AG08395 (cell line): ENCODE measurements at regions not wholly inside any gene's neighbourhood (a gene's known extent, or its start where the extent isn't known, plus 50 kb on each side); places are given as distances from the start of the nearest gene placed in this dataset.
"Not testable (repeated sequence)": the region's sequence is repeated elsewhere in the genome, so short reads cannot be mapped to it uniquely, and the experiment has no call there.

Experiments used
- DNase-seq: peaks from one replicate; pipeline ENCODE4 v3.0.0; 2012; ENCODE audit warnings: mixed read lengths, low spot score

DNA sequence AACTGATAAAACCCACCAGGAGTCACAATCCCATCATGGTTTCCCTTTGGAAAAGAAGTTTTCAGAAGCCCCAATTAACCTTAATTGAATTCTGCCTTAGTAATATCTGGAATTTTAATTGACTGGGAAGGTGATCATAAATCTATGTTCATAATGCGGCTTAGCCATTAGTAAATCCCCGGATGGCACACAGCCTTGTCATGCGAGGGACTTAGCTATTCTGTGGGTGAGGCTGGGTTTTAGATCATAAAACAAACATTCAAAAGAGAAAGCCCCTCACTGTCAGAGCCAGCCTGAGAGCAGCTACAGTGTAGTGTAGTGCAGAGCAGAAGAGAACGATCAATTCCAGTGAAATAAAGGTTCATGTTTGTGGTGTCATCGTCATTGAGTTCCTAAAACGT lies 124.0 kb upstream of the NOCT start:
- no peak for DNase-seq

DNA sequence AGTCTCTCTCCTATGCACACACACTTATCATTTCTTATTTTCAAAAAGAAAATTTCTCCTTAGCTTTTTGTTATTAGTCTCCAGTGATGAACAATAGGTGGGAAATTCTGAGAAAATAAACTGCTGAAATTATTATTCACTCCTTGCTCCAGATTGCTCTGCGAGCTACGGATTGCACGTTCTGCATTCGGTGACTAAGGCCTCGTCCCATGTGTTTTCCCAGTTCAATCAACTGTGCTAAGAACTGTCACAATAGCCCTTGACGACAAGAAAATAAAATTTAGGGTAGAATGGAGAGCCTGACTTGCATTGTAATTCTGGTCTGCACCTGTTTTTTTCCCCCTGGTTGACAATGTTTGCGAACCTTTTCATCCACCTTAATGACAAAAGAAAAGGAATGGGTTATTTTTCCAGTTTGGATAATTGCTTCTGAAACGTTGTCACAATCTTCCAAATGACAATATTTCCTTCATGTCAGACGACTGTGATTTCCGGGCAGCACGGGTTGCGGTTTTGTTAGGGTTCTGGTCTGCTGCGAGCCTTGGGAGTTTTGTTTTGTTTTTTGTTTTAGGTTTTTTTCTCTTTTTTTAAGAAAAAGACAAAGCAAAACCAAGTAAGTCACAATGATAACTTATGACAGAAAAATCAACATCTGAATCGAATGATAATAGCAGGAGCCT lies 124.5 kb upstream of the NOCT start:
- DNase-seq, result no peak

DNA sequence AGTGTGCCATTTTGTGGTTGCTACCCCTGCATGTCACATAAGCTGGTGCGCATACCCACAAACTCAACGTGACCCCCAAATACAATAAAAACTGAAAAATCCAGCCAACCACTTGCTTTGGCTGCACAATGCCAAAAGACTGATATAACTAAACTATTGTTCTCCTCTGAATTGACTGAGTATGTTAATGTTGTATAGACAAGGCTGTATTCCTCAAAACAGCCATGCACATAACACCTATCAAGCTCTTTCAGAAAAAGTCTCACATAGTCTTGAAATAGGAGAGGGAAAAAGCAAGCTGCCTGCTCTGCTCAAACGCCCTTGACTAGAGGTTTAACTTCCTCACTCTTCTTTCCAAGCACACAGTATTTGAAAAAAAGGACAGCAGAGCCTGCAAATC lies 126.4 kb upstream of the NOCT start:
- no peak for DNase-seq

DNA sequence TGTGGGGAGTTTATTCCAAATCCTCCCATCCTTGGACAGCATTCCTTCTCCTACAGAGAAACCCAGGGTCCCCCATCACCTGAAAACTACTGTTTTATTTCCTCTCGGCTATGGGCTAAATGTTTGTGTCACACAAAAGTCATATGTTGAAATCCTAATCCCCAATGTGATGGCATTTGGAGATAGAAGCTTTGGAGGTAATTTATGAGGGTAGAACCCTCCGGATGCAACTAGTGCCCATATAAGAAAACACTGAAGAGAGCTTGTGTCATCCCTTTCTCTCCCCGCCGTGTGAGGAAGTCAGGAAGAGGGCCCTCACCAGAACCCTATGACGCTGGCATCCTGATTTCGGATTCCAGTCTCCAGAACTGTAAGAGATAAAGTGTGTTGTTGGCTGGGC lies 127.8 kb upstream of the NOCT start:
- no peak for DNase-seq

DNA sequence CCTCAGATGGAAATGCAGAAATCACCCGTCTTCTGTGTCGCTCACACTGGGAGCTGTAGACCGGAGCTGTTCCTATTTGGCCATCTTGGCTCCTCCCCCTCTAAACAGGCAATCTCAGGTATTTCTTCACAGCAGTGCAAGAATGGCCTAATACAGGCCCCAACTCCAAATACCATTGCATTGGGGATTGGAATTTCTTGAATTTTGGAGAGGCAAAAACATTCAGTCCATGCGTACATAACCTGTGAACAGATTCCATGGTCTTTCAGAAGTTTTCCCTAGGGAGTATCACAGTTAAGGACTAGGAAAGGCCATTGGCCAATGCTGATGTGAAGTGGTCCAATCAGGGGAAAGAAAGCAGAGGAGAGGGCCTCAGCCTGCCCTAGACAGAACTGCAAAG lies 128.2 kb upstream of the NOCT start:
- no peak for DNase-seq

DNA sequence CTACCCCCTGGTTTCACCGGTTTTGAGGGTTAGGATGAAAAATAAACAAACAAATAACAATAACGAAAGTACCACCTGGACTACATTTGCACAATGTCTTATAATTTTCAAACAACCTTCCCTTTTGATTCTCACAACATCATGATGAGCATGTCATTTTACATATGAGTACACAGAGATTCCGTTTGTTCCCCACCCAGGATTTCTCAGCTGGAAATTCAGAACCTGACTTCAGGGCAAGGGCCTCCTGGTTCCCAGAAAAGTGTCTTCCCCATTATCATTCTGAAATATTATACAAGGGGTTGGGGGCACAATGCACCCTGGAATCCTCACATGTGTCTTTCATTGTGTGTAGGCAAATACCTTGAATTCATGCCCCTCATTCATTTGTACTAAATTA lies 135.8 kb upstream of the NOCT start:
- DNase-seq, result no peak

DNA sequence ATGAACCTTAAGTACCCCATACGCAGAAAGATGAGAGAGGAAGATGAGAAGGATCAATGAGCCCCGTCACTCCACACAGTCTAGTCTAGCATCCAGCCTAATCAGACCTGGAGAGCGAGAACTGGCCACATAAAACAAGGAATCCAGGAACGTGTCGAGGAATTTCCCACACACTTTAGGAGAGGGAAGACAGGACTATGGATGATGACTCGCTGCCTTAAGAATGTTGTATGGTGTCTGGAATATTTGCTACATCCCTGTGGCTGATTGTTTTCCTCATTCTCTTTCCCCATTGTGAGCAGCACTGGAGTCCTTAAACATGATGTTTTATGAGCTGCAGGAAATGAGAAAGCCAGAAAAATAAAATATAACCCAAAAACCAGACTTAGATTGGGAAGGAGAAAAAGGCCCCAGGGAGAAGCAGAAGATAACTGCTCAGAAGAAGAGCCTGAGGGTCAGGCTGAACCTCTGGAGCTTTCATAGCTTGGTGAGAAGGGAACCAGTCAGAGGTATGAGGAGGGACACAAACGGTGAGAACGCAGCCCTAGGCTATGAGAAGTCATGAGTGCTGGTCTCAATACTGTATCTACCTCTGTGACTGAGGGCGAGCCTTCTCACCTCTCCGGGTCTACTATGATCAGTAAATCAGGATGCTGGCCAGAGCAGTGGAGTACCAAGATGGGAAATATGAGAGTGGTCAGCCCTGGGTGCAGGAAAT lies 139.5 kb upstream of the NOCT start:
- peak; percentile 86 for DNase-seq

DNA sequence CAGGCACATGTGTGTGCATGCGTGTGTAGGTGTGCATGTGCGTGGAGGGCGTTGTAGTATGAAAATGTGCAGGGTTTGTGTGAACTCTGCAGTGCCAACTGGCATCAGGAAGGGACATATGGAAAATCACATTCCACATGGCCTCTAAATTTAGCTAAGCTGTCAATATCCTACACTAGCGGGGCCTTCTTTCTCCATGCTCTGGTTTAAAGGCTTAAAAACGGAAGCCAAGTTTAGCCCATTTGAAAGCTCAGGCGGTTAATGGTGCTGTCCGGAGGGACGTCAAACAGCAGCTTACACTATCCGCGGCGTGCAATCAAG lies 144.1 kb upstream of the NOCT start:
- DNase-seq, result no peak

DNA sequence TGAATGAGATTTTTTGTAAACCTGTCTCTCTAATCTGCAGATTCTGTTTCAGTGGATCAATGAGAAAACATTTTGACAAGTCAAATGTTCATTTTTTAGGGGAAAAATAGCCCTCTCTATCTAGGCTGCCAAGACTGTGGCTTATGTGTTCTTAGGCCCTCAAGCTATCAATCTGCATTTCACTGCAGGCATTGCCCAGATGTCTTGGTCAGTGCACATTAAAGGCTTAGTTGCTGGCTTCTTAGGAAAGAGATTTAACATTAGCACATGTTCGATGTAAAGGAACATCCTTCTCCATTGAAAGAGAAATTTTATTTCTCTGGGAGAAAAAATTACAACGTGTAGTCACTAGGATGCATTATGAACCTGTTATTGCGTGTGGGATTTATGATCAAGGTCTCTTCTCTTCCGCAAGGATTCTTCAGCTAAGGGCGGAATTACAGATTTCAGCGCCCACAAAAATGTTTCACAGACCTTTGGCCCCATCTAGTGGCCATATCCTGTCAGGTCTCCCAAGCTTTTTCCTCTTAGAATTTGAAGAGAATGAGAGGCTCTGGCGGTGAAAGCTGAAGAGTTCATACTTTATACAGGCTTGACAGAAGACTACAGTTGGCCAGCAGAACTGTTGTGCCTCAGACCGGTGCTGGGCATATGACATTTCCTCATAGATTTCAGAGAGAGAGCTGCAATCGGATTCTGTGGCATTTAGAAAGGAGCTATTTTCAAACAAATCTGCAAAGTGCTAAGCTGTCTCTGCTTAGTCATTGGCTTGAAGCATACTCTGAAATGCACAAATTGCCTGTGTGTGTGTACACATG lies 144.6 kb upstream of the NOCT start:
- DNase-seq, result peak; percentile 71

DNA sequence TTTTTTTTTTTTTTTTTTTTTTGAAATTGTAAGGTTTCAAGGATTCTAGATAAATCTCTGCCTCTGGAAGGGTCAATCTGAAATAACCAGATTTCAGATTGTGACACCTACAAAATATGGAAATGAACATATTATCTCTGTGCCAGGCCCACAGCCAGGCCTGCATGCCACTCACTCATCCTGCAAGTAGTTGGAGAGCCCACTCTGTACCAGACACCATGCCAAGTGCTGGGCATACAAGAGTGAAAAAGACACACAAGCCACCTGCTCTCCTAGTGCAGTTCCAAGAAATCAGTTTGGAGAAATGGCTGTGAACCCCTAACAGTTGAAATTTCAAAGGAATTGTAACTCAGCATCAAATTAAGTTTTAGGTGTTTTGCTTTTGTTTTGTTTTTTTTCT lies 145.9 kb upstream of the NOCT start:
- no peak for DNase-seq

DNA sequence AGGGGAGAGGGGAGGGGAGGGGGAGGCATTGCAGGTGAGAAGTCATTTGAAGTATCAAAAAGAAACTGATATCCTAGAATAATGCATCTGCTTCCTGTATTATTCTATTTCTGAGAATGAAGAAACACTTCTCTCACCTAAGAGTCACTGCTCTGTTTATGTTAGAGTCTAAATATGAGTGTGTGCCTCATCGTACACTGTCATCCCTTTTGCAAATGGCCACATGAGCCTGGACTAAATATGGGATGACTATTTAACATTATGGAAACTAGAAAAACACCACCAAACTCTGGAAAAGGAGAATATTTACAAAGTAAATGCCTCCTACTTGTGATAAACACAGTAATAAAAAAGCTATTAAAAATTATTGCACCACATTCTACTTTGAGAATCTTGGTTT lies 146.4 kb upstream of the NOCT start:
- no peak for DNase-seq

DNA sequence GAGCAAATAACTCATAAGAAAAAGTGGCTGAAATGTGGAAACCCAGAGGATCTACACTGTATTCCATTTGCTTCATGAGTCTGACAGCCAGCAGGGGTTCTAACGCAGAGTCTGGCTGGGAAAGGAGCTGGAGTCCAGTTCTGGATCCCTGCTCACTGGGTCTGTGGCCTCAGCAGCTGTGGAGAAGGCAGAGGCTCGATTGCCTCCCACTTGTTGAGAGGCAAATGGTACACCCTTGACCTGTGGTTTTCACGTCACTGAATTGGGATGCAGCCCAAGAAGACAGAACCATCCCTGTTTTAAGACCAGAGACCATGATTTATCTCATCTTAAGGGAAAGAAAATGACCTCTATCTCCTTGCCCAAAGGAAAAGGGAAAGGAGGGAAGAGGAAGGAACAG lies 147.0 kb upstream of the NOCT start:
- no peak for DNase-seq

DNA sequence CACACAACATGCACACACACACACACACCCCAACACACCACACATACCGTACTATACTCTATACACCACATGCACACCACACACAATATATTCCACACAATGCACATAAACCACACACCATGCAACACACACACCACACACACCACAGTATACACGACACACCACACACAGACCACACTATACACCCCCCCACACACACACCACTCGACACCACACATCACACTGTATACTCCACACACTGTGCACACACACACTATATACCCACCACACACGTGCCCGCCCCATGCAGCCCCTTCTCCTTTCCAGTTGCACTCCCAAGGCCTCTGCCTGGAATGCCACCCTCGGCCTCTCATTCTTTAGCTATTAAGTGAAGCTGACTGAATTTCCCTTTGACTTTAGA lies 148.2 kb upstream of the NOCT start:
- no peak for DNase-seq

DNA sequence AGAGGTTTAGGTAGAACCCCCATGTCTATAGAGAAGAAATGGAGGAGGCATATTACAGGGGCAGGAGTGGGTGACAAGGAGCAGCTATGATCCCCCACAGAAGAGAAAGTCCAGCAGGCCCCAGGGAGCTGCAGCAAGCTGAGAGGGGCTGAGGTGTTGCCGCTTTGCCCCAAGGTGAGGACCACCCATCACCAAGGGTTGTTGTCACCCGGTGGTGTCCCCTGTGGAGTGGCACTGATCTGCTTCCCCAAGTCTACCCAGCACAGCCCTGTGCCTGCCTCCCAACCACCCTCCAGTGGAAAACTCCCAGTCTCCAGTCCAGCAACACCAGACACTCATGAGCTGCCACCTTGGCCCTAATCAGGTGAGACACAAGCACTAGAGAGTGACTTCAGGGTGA lies 149.3 kb upstream of the NOCT start:
- no peak for DNase-seq

DNA sequence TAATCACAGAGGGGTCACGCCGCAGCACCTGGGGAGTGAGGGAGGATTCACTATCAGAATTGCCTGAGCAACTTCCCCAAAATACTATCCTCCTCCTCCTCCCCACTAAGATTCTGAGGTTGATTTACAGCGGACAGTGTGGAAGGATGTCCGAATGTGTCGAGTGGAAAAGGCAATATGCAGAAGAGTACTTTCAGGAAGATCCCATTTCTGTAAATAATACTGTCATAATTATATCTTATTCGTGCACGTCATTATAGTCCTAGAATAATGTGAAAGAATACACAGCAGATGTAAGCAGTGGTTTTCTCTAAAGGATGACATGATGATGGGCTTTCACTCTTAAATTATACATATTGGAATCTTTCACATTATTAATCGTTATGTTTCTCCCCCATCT lies 149.8 kb upstream of the NOCT start:
- DNase-seq, result no peak

DNA sequence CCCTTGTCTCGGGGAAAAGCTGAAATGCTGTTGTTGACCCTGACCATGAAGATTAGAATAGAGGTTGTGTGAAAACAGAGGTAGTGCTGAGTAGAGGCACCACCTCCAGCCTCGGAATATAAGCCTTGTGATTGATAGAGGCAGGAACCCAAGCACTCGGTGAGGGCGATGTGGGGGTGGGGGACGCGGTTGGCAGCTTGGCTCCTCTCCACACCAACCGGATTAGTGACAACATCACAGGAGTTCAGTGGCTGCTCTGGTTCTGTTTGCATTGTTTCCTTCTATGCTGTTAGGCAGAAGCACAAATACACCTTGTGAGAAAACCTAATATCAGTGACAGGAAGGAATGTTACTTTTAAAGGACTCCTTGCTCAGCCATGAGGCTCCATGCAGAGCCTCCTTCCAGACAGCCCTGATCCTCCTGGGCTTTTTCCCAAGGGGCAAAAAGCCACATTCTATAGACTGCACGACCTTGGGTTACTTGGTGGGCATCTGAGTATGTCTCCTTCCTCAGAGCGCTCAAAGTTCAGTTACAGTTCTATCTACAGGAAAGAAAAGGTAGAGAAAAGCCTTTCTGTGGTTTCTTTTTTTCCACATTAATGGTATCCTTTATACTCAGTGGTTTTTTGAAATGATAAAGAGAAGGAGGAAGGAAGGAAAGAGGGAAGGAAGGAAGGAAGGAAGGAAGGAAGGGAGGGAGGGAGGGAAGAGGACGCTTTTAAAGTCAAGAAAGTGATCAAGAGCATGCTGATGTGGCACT lies 150.4 kb upstream of the NOCT start:
- DNase-seq, result no peak

DNA sequence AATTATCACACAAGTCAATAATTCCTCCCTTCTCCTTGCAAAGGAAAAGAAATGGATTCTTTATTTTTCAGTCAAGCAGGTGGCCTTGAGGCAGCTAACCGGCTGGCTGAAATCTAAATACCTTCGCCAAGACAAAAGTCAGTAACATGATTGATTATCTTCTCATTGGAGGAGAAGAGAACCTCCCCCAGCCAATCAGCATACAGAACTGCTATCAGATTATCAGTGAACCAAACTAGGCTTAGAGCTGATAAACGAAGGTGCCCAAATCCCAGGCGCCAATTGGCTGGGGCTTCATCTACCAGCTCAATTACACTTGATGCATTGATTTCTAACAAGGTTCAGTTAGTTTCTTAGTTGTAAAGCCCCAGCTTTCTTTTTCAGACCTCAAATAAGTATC lies 152.4 kb upstream of the NOCT start:
- no peak for DNase-seq

DNA sequence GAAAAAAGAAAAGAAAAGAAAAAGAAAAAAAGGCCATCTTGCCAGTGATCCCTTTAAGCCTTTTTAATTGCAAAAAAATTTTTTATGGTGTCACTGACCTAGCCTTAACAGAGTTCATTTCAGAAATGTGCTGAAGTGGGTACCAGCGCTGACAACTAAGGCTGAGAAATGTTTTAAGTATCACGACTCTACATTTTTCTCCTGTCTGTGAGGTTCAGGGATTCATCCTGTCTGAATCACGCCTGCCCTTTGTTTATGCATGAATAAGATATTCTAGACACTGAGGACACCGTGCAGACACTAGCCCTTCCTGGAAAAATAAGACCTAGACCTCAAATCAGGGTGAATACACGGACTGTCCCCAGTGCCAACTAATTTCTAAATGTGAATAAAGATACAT lies 154.4 kb upstream of the NOCT start:
- DNase-seq, result no peak

DNA sequence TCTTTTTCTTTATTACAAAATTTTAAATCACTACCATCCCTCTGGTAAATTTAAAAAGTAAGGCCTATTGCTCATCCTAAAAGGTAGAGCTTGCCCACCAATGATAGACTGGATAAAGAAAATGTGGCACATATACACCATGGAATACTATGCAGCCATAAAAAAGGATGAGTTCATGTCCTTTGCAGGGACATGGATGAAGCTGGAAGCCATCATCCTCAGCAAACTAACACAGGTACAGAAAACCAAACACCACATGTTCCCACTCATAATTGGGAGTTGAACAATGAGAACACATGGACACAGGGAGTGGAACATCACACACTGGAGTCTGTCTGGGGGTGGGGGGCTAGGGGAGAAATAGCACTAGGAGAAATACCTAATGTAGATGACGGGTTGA lies 155.2 kb upstream of the NOCT start:
- not testable (repeated sequence) for DNase-seq

DNA sequence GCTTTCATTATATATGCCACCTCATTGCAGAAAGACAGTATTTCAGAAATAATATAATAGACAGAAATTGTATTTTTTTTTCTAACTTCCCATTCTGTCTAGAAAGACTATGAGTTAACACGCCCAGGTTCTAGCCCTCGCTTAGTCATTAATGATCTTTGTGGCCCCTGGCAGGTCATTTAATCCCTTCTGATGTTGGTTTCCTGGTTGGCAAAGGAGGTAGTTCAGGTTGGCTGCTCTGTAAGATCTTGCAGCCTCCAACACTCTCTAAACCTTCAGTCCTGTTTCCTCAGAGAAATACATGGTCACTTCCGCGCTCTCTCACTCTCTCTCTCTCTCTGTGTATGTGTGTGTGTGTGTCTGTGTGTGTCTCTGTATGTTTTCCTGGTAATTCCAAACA lies 156.3 kb upstream of the NOCT start:
- no peak for DNase-seq

DNA sequence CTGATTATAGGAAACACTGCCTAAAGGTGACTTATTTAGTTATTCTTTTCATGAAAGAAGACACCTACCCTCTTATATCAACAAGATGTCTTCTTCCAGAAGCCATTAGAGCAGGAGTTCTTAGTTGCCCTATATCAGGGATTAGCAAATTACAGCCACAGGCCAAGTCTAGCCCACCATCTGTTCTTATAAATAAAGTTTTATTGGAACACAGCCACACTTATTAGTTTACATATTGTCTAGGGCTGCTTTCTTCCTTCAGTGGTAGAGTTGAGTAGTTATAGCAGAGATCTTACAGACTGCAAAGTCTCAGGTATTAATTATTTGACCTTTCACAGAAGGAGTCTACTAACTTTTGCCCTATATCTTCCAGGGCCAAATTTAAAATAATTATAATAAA lies 157.2 kb upstream of the NOCT start:
- no peak for DNase-seq

DNA sequence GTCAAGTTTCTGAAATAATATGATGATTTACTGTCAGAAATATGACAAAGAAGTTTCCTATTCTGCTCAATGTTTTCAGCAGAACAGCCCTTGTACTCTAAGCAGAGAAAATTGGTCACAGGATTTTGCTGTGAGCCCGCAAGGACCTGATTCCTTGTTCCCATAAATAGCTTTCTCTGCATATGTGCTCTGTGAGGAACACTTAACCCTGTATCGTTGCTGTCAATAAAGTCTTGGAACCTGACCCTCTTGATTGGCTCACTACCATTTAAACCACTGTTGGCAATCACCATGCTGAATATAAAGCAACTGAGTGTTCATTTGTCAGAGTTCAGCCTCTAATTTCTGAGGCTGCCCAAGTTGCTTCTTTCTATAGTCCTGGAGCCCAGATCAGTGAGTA lies 158.2 kb upstream of the NOCT start:
- DNase-seq, result no peak

DNA sequence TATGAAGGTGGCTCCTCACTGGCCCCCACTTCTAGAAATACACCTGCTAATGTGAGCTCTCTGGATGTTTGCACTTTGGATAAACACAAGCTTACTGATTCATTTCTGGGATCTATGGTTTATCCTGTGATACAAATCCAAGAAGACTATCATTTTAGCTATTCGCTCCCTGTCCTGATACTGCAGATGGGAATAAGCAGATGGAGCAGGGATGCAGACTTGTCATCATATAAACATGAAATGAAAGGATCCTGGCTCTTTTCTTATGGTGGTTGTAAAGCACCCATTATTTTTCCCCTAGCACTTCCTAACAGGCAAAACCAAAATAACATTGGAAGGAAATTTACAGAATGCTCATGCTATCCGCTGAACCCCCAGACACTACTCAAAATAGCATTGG lies 162.9 kb upstream of the NOCT start:
- DNase-seq, result no peak
